ENCODE measurements at regions not wholly inside any gene's neighbourhood (a gene's known extent, or its start where the extent isn't known, plus 50 kb on each side); places are given as distances from the start of the nearest gene placed in this dataset.

GRCh38 chr2:111239107-111239506 is 118.4 kb downstream of the BCL2L11 start:
- no peak for DNase-seq (ENCODE audit: low read depth, low spot score)
- no peak overlapping the region for H3K4me3 ChIP-seq (ENCODE audit: low read depth, low read length)
- in situ Hi-C loops (cut with HindIII; ENCODE audit: low sequenced_read_pairs), result no loop called here
- no peak for TF ChIP-seq CTCF (IDR thresholded peaks at IDR 0.05; ENCODE audit: low read depth, low read length)

- in situ Hi-C loops (cut with HindIII; ENCODE audit: low sequenced_read_pairs), result no loop called here
- no peak for DNase-seq (ENCODE audit: low read depth, low spot score)
- TF ChIP-seq CTCF (IDR thresholded peaks at IDR 0.05; ENCODE audit: low read depth, low read length), result no peak
- H3K4me3 ChIP-seq (ENCODE audit: low read depth, low read length), result no peak overlapping the region
Measured at GRCh38 chr2:111239581-111240249, 119.0 kb downstream of the BCL2L11 start.

GRCh38 chr2:111243295-111243694 is 122.6 kb downstream of the BCL2L11 start:
- in situ Hi-C loops (cut with HindIII; ENCODE audit: low sequenced_read_pairs), result no loop called here
- TF ChIP-seq CTCF (IDR thresholded peaks at IDR 0.05; ENCODE audit: low read depth, low read length), result no peak
- H3K4me3 ChIP-seq (ENCODE audit: low read depth, low read length), result no peak overlapping the region
- DNase-seq (ENCODE audit: low read depth, low spot score), result no peak

GRCh38 chr2:111244864-111245263 is 124.2 kb downstream of the BCL2L11 start:
- no peak for DNase-seq (ENCODE audit: low read depth, low spot score)
- no peak for TF ChIP-seq CTCF (IDR thresholded peaks at IDR 0.05; ENCODE audit: low read depth, low read length)
- in situ Hi-C loops (cut with HindIII; ENCODE audit: low sequenced_read_pairs), result no loop called here
- no peak overlapping the region for H3K4me3 ChIP-seq (ENCODE audit: low read depth, low read length)

- in situ Hi-C loops (cut with HindIII; ENCODE audit: low sequenced_read_pairs), result no loop called here
- no peak overlapping the region for H3K4me3 ChIP-seq (ENCODE audit: low read depth, low read length)
- DNase-seq (ENCODE audit: low read depth, low spot score), result no peak
- TF ChIP-seq CTCF (IDR thresholded peaks at IDR 0.05; ENCODE audit: low read depth, low read length), result no peak
Measured at GRCh38 chr2:111246620-111247061, 125.9 kb downstream of the BCL2L11 start.

GRCh38 chr2:111247491-111247890 is 126.8 kb downstream of the BCL2L11 start:
- no peak for DNase-seq (ENCODE audit: low read depth, low spot score)
- in situ Hi-C loops (cut with HindIII; ENCODE audit: low sequenced_read_pairs), result no loop called here
- H3K4me3 ChIP-seq (ENCODE audit: low read depth, low read length), result no peak overlapping the region
- no peak for TF ChIP-seq CTCF (IDR thresholded peaks at IDR 0.05; ENCODE audit: low read depth, low read length)

Measured in astrocyte of the spinal cord (primary cell).